Brain pericyte (primary cell): ENCODE measurements at regions not wholly inside any gene's neighbourhood (a gene's known extent, or its start where the extent isn't known, plus 50 kb on each side); places are given as distances from the start of the nearest gene placed in this dataset.

Experiments
- DNase-seq: peaks from one replicate; pipeline ENCODE4 v3.0.0-alpha.2; 2012; ENCODE audit warnings: low read depth, low spot score

DNA sequence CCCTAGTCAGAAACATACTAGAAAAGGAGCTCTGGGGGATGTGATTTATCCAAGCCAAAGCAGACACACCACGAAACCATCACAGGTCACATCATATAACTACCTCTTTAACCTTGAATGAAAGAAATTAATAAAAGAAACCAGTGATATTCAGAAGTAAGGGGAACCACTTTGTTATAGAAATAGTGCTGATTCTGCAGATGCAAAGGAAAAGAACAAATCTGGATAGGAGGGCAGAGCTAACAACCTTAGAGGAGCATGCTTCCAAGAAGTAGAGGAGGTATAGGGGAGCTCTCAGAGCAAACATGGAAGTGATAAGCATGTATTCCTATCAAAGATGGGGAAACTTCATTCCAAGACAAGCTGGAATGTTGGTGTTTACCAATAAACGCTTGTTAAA is 117.0 kb upstream of the MDM1 start:
- no peak for DNase-seq

DNA sequence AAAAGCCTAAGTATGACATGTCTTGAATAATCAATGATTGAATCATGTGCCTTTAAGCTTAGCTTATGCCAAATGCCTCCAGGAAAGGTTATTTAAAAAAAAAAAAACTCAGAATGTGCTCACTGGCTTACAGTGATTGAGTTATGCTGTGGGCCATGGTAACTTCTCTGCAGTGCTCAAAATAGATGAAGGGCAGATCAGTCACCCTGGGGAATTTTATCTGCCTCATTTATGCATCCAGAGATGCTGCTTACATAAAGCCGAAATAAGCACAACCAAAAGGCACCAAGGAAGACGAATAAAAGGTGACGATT is 118.7 kb upstream of the MDM1 start:
- no peak for DNase-seq

DNA sequence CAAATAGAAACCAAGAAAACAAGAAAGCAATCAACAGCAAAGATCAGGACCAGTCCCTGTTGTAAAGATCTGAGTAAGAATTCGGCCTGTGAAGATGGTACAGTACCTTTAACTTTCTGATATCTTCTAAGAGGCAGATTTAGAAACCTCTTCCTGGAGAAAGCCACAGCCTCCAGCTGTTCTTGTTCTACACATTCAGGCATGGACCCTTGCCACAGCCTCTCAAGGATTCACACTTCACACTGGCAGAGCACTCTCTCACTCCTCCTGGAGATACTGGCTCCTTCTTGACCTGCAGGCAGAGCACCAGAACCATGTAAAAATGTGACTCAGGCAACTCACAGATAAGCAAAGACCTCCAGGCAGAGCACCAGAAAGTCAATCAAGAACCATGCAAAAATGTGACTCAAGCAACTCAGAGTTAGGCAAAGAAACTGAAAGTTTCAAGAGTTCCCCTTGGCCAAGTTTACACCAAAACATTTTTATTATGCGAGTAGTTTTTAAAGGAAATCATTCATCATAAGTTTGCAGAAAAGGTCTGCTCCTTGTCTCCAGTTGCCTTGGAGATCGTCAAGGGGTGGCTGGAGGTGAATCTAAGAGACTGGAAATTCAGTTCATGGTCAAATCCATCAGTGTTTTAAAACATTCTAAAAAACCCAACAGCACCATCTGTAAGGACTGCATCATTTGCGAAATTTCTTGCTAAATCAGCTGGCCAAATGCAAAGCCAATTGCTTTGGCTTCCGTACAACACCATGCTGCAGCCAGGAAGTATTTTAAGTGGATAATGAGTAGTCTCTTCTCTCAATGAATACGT is 119.3 kb upstream of the MDM1 start:
- no peak for DNase-seq

DNA sequence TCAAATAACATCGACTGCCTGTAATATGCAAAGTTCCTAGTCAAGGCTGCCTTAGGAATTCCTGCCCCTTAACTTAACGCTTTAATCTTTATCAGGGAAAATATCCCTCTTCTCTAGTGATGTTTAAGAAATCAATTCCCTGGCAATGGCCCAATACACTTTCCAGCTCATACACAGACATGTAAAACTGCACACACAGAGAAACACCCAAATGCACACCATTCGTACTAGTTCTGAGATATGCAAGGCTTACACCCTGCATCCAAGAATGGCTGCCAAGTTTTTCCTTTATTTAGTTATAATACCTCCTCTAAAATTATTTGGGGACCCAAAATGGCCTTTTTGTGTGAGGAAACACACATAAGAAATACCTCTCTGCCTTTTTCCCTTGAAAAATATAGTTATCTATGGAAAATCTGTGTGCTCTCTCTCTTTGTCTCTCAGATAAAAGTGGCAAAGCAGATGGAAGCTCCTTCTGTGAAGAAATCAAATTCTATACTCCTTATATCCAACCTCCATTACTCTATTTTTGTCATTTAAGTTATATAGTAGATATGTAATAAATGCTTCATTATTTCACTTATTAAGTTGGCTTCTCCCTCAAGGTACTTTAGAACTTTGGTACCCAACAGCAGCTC is 120.0 kb upstream of the MDM1 start:
- DNase-seq: no peak

DNA sequence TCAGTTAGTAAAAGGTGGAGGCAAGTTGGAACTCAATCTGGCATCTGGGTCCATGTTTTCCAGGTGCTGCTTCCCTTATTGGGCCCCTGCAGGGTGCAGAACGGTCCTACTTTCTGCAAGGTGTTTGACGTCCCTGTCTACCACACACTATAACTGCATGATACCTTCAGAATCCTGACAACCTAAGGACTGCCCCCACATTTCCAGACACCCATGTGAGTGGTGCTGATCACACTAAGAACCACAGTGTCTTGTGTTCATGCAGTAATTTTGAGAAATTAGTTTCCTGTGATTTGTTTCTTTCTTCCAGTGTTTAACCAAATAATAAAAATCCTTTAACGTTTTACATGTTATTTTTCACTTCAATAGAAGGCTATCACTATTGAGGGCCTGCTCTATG is 121.1 kb upstream of the MDM1 start:
- no peak for DNase-seq

DNA sequence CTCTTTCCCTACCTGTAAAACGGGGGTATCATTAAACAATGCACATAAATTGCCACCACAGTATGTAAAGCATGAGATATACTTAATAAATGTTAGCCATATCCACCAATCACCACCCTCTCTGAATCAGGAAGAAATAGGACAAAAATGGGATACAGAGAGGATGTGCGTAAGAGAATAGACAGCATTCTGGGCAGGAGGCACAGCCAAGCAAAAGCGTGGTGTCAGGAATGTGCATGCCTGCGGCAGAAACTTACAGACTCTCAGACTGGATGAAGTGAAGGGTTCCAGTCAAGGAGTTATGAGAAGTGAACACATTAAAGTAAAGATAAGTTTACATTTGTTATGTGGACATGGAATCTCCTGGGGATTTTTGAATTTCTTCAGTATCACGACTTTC is 121.7 kb upstream of the MDM1 start:
- no peak for DNase-seq

DNA sequence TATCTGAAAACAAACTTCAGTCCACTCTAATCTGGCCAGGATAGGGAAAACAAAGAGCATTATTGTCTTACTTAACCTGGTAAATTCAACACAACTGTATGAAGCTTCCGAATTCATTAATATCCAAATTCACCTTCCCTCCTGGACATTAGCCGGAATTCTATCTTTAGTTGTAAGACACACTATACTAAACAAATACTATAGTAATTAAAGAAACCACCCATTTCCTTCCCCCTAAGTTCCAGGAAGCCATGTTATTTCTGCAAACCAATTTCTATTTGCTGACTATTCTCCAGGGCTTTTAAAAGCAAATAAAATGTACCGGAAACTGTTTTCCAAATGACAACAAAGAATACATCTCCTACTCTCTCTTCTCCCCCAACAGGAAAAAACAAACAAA is 122.7 kb upstream of the MDM1 start:
- DNase-seq: no peak

DNA sequence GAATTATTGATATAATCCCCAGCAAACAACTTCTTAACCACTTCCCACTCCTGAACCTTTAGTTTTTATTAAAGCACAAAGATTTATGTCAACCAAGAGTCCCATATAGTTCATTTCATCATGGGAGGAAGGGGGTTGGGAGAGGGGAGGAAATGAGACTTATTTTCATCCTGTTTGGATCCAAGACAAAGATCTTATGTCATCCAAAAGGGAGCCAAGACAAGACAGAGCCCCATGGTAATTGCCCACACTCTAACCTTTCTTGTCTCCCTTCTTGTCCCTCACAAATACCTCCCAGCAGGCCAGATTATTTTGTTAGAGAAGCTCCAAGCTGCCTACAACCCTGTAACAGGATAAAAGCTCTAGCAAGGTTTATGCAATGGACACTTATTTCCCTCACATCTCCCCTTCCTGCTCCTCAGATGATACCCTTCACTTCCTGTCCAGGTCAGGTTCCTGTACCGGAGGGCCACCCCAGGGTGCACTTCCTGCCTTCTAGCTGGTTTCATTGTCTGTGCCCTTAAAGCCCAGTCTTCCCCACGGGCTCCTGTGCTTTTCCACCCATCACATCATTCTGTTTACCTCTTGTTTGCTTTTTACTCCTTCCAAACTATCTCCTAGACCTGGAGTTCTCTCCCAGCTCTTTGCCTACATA is 123.7 kb upstream of the MDM1 start:
- no peak for DNase-seq

DNA sequence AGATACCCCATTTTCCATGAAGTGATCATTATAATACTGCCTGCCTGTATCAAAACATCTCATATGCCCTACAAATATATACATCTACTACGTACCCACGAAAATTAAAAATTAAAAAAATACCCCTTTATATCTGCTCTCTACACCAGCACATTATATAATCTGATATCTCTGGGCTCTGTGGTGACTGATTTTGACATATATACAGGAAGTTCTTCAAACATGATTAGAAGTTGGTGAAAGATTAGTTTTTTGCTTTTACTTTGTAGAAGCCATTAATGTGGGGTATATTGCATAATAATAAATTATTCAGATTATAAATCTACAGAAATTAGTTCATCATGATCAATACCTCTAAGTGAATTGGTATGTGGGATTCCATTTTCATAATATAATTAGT is 126.7 kb upstream of the MDM1 start:
- DNase-seq: no peak

DNA sequence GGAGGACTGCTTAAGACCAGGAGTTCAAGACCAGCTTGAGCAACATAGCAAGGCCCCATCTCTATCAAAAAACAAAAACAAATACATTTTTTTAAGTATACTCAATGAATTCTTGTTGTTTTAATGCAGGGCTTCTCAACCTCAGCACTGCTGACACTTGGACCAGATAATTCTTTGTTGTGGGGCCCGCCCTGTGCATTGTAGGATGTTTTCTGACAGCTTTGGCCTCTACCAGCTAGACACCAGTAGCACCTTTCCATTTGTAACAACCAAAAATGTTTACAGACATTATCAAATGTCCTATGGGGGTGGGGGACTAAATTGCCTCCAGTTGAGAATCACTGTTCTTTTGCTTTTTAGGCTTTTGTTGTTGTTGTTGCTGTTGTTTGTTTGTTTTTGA is 128.1 kb upstream of the MDM1 start:
- no peak for DNase-seq

DNA sequence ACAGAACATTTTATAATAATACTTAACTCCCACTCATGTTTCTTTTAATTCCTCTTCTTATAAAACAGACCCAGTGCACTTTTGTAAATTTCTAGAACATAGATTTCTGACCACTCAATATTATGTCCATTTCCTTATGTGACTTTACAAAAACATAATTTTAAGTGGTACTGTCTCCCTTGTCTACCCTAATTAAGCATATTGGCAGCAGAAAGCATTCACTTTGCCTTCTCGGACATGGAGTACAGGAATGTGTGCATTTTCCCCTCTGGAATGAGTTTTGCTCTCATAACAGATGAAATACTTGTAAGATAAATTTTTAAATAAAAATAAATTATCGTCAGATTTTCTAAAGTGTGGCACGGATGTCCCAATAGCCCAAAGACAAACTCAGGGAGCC is 129.5 kb upstream of the MDM1 start:
- DNase-seq: no peak

DNA sequence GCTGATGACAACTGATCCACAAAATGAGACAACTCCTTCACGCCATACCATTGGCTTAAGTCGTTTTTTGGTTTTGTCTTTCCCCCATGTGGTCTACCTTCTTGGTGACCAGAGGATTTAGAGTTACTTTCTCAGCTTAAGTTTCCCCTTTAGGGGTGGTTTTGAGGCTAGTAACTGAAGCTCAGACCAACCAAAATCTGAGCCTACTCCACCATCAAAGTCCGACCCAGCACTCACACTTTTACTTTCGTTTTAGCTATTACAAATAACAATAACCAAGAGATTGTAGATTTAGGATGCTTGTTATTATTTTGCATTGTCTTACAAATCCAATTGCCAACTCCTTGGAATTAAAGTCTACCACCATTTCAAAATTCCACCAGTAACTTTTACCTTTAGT is 130.6 kb upstream of the MDM1 start:
- no peak for DNase-seq

DNA sequence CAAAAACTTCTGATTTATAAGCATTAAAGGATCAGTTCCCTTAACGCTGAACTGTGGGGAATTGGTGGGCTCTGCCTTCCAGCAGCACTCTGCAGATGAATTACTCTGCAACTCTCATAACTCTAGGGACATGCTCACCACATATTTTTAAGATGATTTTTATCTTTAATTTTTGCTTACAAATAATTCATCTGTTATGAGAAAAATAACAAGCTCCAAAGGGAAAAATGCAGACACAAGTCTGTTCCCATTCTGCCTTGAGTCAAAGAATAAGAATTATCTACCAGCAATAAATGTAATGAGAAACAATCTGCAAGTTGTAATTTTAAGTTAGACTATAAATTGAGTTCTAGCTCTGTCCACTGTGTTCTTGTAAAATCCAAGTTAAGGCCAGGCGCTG is 133.1 kb upstream of the MDM1 start:
- DNase-seq: no peak

DNA sequence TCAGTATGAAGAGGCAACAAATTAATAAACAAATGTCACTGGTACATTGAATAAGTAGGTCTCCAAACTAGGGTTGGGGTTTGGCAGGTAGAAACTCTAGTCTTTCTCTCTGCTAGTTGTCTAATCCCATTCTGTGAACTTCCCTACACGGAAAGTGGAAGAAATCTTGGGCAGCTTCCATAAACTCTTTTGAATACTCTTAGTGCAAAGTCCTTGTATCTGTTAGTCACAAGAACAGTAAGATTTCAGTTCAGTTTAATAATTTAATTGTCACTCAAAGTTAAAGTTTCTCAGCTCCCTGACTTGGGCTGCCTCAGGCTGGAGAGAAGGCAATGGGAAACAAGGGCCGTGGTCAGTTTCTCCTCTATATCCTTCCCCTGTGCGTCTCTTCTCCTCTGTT is 135.4 kb upstream of the MDM1 start:
- DNase-seq: no peak

DNA sequence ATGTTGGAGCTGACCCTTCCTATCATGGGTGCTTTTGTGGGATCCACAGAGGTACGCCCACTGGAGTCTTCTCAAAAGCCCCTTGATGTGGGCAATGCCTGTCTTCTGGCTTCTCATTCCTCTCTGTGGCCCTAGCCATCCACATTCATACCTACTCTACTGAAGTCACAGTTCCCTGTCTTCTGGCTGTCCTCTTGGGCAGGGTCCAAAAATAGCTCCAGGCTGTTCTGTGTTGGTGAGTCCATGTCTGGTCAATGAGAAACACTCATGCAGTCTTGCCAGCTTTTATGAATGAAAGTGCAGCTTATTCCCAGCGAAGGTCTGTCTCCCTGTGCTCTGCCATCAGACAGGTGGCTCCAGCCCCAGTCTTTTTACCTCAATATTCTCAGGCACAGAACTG is 135.9 kb upstream of the MDM1 start:
- no peak for DNase-seq

DNA sequence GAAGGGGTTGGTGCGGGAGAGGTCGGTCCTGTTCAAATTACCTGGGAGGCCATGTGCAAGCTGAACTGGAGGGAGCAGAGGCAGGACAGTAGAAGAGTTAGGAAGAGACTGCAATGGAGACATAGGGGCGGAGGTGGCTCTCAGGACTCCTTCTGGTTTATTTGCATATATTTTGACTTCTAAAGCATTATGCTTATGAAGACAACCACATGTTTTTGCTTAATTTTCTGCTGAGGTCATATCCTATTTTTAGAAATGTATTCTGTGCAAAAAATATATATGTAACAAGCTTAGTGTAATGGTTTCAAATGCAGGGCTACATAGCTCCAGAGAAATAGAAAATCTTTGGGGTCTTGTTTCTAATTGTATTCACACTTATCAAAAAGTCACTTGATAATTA is 137.0 kb upstream of the MDM1 start:
- DNase-seq: no peak

DNA sequence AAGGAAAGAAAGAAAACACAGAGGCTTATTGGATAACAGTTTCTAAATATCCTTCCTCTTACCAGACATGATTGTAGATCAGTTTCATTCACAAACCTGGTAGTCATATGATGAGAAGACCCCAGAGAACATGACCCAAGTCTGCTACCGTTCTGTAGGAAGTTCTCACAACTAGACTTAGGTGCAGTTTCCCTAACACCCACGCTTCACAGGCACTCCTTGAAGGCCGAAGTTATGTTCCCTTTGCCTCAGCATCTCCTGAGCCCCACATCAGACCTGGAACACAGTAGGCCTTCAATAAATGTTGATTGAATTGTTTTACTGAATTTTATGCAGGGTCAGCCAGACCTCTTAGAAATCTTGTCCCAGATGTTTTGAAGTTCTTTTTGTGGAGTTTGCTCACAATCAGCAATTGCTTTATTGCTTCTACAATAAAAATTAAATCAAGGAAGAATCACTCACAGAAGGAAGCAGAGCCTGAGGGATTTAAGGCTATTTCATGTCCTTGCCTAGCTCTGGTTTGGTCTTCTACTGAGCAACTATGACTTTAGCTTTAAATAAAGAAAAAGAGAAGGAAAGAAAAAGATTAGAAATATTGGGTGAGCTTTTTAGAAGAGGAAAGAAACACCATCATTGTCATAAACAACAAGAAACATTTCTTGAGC is 138.6 kb upstream of the MDM1 start:
- no peak for DNase-seq

DNA sequence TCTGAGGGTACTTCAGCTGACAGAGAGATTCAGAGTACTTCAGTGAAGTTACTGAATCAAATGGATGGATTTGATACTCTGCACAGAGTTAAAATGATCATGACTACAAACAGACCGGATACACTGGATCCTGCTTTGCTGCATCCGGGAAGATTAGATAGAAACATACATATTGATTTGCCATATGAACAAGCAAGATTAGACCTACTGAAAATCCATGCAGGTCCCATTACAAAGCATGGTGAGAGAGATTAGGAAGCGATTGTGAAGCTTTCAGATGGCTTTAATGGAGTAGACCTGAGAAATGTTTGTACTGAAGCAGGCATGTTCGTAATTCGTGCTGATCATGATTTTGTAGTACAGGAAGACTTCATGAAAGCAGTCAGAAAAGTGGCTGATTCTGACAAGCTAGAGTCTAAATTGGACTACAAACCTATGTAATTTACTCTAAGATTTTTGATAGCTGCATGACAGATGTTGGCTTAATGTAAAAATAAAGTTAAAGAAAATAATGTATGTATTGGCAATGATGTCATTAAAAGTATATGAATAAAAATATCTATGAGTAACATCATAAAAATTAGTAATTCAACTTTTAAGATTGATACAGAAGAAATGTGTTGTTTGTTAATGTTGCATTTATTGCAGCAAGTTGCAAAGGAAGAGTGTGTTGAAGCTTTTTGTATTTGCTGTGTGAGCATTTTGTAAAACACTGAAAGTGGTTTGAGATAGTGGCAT is 136.1 kb upstream of the RAP1B start:
- no peak for DNase-seq

DNA sequence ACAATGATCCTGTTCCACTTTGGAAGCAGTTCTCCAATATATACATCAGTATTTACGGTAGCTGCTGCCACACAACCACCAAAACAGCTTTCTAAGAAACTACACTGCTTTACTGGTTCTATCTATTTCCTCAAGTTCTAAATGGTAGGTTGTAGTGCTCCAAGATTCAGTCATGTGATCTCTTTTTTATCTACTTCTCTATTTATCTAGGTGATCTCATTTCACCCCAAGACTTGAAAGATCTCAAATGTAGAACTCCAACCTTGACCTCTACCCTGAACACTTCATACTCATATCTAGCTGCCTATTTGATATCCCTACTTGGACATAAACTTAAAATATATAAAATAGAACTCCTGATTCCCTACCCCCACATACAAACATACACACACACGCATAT is 133.9 kb upstream of the RAP1B start:
- no peak for DNase-seq

DNA sequence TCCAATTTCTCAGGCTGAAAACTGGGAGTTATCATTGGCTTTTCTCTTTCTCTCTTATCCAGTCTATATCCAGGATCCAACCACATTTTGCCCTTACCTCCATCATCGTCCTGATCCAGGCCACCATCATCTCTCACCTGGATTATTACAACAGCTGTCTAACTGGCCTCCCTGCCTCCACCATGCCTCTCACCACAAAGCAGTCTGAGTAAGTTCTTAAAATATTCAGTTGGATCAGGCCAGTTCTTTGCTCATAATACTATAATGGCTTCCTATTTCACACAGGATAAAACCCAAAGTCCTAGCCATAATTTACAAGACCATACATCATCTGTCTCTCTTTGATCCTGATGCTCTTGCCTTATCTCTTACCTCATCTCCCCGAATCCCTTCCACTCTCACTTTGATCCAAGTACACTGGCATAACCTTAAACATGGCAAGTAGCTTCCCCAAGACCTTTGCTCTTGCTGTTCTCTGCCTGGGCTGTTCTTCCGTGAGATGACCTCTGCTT is 133.4 kb upstream of the RAP1B start:
- no peak for DNase-seq

DNA sequence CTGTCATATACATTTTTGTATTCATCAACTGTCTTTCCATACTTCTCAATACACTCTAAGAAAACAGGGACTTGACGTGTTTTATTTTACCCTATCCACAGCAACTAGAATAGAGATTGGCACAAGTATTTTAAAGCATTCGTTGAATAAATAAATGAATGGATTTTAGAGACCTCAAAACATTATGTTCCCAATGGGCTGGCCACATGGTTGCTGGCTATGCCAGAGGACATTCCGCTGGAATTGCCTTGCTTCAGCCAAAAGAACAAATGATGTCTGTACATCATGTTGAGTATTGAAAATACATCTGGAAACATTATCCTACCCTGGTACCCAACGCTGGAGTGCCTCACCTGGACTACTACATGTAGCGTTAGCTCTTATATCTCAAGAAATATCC is 132.8 kb upstream of the RAP1B start:
- no peak for DNase-seq
